AG08396 (cell line): ENCODE measurements at regions not wholly inside any gene's neighbourhood (a gene's known extent, or its start where the extent isn't known, plus 50 kb on each side); places are given as distances from the start of the nearest gene placed in this dataset.

Experiments used
- DNase-seq: peaks from one replicate; pipeline ENCODE4 v3.0.0; 2012; ENCODE audit warnings: low spot score, mixed read lengths

DNA sequence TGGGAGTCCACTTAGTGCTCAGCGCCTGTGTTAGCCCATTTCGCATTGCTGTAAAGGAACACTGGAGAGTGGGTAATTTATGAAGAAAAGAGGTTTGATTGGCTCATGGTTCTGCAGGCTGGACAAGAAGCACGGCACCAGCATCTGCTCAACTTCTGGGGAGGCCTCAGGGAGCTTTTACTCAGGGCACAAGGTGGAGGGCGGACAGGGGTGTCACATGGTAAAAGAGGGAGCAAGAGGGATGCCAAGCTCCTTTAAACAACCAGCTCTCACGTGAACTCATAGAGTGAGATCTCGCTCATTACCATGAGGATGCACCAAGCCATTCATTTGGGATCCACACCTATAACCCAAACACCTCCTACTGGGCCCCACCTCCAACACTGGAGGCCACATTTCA, 181.4 kb upstream of the TLE3 start:
- no peak for DNase-seq

DNA sequence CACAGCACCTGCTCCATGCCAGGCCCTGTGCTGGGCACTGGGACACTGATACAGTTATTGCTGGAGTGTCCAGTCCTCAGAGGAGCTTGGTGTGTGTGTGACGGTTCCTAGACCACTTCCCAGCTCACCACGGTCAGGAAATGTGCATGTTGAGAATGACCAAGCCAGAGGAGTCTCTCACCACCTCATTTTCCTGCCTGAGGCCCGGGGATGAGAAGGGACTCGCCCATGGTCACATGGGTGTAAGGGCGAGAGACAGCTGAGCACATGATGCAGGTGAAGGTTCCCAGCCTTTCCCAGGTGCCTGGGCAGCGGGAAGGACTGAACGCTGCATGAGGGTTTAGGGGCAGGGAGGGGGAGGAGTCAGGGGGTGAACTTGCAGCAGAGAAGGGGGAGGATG, 180.9 kb upstream of the TLE3 start:
- no peak for DNase-seq

DNA sequence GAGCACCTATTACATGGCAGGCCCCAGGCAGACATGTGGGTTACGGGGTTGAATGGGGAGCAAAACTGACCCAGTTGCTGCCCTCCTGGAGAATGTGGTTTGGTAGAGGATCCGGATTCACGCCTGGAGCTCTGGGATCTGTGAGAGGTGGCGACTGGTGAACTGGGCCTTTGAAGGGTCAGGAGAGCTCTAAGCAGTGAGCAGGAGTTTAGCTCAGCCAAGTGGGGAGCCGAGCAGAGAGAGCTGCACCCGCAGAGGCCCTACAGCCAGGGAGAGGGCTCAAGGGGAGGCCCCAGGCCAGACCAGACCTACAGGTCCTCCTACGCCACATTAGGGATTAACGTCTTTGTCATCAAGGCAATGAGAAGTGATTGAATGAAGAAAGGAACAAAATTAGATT, 179.8 kb upstream of the TLE3 start:
- DNase-seq: no peak

DNA sequence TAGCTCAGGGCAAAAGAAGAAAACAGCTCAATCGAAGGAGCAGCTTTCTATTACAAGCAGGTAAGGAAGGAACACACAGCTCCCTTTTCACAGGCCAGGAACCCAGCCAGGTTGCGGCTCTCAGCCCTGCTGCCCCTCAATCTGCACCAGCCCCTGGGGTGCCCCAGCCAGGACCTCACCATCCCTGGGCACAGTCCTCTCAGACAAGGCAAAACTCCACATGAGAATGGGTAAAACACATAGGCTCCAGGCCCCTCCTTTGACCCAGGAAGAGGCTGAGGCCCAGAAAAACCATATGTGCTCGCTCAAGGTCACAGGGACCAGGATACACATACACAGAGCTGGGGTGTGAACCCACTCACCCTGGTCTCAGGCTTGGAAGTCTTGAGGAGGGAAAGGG, 178.7 kb upstream of the TLE3 start:
- DNase-seq: no peak

GRCh38 chr15:70275461-70276138, 177.9 kb upstream of the TLE3 start:
- no peak for DNase-seq

DNA sequence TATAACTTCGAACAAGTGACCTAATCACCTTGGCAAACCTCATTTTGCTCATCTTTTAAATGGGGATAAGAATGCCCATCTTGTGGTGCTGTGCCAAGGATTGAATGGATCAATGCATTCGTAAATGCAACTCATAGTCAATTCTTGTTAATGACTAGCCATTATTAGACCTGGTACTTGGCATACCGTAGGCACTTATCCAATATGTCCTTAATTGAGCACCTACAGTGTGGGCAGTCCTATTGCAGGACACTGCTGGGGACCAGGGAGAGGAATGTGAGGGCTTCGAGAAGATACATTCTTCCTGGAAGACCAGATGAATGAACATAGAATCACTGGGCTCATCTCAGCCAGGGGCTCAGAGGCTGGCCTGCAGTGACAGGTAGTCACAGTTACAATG, 177.2 kb upstream of the TLE3 start:
- DNase-seq: no peak

DNA sequence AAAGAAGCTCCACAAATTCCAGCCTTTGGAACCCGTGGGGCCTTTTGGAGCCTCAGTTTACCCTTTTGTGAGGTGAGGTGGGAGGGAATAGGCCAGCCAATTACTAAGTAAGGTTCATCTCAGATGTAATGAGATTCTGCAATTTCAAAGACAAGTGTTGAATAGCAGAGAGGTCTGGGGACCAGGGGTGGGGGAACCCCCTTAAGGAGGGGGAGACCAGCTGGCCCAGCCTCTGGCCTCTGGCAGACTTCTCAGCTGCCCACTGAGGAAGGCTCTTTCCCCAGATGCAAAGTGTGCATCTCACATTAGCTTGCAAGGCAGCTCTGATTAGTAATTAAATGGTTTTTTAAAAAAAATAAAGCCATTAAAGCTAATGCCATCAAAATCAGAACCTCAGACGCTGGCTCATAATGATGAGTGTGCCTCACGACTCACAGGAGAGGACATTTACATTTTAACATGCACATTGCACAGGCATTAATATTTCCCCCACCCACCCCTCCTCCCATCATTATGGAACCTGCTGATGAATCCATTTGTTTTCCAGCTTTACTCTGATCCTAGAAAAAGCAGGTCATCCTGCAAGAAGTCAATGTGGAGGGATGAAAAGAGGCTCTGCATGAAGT, 176.7 kb upstream of the TLE3 start:
- DNase-seq: no peak

GRCh38 chr15:70273808-70274207, 176.1 kb upstream of the TLE3 start:
- no peak for DNase-seq

GRCh38 chr15:70272565-70273355, 175.0 kb upstream of the TLE3 start:
- DNase-seq: no peak

GRCh38 chr15:70271422-70272088, 173.8 kb upstream of the TLE3 start:
- peak; percentile 87 for DNase-seq

DNA sequence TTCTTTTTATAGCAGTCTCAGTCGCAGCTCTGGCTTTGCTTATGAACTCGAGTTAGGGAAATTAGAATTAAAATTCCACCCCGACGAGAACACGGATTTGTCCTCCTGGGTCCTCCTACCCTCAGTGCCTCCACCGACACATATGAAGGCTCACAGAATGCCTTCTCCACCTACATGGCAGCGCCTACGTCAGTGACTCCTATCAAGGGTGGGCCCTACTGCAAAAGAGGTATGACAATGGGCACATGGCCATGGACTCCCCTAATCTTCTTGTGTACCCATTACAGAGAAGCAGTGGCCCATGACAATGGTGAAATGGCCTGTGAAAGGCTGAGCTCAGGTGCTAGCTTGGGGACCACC, 173.0 kb upstream of the TLE3 start:
- no peak for DNase-seq

GRCh38 chr15:70269991-70270751, 172.5 kb upstream of the TLE3 start:
- no peak for DNase-seq

DNA sequence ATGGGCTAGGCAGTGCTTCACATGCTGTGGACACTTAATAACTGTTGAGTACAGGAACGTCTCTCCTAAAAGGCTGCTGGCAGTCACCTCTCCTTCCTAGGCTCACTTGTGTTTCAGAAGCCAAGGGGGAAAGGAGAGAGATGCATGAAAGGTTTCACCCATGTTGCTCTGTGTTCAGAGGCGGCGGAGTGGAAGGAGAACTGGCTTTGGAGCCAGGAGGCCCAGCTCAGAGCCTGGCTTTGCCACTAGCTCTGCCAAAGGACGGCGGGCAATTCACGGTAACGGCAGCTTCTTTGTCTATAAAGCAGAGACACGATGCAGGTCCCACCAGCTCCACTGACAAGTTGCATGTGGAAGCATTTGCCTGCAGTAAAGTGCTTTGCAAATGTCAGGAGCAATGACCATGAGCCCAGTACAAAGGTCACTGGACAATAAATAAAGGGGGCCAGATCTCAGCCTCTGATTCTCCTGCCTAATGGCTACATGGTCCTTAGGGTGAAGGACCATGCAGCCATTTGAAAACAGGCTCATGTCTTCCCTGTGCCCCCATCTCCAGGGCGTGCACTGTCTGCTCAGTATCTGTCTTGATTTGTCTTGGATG, 171.7 kb upstream of the TLE3 start:
- DNase-seq: no peak

DNA sequence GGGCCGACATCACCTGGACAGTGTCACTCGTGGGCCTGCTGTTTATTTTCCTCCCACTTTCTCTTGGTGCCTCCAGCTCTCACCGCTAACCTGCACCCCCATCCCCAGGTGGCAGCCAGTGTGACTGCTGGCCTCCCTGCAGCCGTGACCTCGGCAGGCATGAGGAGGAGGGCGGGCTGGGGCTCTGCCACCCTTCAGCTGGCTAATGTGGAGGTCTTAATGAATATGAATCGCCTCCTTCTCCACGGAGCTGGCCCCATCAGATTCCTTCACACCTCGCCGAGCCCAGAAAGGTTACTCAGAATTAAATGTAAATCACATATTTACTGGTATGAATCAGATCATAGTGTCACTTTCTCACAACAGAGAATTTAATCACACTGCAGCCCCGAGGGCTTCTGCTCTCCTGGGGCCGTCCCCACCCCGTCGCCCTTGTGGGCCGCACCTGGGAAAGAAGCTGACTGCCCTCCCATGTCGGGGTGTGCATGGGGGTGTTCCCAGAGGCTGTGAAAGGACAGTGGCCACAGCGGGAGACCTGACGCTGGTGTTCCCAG, 171.1 kb upstream of the TLE3 start:
- DNase-seq: no peak

DNA sequence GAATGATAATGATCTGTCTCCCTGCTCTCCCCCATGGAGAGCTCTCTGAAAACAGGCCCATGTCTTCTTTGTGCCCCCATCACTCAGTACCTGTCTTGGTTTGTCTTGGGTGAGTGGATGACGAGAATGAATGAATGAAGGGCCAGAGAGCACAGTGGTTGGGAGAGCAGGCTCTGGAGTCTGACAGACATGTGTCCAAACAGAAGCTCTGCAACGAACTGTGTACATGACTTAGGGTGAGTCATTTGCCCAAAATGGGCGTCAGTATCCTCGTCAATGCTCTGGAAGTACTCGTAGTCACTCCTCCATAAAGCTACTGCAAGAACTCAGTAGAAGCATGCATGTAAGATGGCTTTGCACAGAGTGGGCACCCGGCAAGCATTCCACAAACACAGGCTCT, 170.2 kb upstream of the TLE3 start:
- DNase-seq: no peak

- no peak for DNase-seq
These were observed 169.6 kb upstream of the TLE3 start for GRCh38 chr15:70267306-70267705.

- DNase-seq: no peak
These were observed 168.8 kb upstream of the TLE3 start for GRCh38 chr15:70266412-70267121.

- no peak for DNase-seq
These were observed 168.3 kb upstream of the TLE3 start for GRCh38 chr15:70265986-70266385.

- no peak for DNase-seq
These were observed 167.8 kb upstream of the TLE3 start for GRCh38 chr15:70265466-70265978.

- DNase-seq: no peak
These were observed 167.2 kb upstream of the TLE3 start for GRCh38 chr15:70264738-70265465.
